Right atrium auricular region (tissue), 2 donors: ENCODE measurements at regions not wholly inside any gene's neighbourhood (a gene's known extent, or its start where the extent isn't known, plus 50 kb on each side); places are given as distances from the start of the nearest gene placed in this dataset.

ENCODE experiments used
- DNase-seq: peaks from one replicate; pipeline ENCODE4 v3.0.0-alpha.2; 2019; ENCODE audit warnings: low spot score
- H3K27ac ChIP-seq, 2 donors: fragments of 200-600 bp; sonication (generic); 1 replicate in 1 of 2; 2 replicates in 1 of 2; pipeline ENCODE4 v1.5.1; 2016 to 2019
- H3K27me3 ChIP-seq, 2 donors: fragments of 200-600 bp; sonication (generic); one replicate each; pipeline versions ENCODE4 v1.5.1 to v1.6.0; 2017 to 2019
- H3K36me3 ChIP-seq: fragments of 200-600 bp; sonication (generic); one replicate; pipeline ENCODE4 v1.5.1; 2016
- H3K4me1 ChIP-seq, 2 donors: fragments of 200-600 bp; sonication (generic); one replicate each; pipeline versions ENCODE4 v1.5.1 to v1.6.0; 2017 to 2019
- H3K4me3 ChIP-seq, 2 donors: fragments of 200-600 bp; sonication (generic); 1 replicate in 1 of 2; 2 replicates in 1 of 2; pipeline ENCODE4 v1.5.1; 2017 to 2019; ENCODE audit warnings: mild to moderate bottlenecking in 1 of 2, moderate library complexity in 1 of 2
- H3K9me3 ChIP-seq, 2 donors: fragments of 200-600 bp; sonication (generic); one replicate each; pipeline ENCODE4 v1.5.1; 2019
- TF ChIP-seq, protein P1 (sequence below), 2 donors: fragments of 200-600 bp; sonication (generic); IDR thresholded peaks; one replicate each; pipeline ENCODE4 v1.5.1; 2019; ENCODE audit warnings: antibody characterized with exemption in 2 of 2

DNA sequence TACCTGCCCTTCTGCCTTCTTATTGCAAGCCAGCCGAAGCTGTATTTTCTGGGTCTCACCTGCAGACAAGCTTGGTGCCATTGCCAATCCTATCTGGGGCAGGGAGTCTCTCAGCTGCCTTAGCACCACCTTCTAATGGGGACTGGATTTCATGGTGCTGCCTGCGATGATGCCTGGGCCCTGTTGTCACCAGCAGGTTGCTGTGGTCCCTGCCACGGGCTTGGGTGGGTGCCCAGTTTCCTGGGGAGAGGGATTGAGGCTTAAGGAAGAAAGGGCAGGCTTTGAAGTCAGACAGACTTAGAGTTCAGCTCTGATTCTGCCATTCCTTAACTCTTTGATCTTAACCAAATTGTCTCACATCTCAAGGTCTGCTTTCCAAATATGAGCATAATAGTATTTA, 87.4 kb upstream of the CD96 start:
- no peaks in the 10 kb centered on the region for H3K9me3 ChIP-seq
- TF ChIP-seq, protein P1, sequence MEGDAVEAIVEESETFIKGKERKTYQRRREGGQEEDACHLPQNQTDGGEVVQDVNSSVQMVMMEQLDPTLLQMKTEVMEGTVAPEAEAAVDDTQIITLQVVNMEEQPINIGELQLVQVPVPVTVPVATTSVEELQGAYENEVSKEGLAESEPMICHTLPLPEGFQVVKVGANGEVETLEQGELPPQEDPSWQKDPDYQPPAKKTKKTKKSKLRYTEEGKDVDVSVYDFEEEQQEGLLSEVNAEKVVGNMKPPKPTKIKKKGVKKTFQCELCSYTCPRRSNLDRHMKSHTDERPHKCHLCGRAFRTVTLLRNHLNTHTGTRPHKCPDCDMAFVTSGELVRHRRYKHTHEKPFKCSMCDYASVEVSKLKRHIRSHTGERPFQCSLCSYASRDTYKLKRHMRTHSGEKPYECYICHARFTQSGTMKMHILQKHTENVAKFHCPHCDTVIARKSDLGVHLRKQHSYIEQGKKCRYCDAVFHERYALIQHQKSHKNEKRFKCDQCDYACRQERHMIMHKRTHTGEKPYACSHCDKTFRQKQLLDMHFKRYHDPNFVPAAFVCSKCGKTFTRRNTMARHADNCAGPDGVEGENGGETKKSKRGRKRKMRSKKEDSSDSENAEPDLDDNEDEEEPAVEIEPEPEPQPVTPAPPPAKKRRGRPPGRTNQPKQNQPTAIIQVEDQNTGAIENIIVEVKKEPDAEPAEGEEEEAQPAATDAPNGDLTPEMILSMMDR (IDR thresholded peaks at IDR 0.05) = no peak
- DNase-seq = no peak
- no peaks in the 10 kb centered on the region for H3K36me3 ChIP-seq
- H3K4me3 ChIP-seq = no peak overlapping the region
- no peaks in the 10 kb centered on the region for H3K27me3 ChIP-seq
- no peaks in the 10 kb centered on the region for H3K4me1 ChIP-seq
- H3K27ac ChIP-seq = no peak overlapping the region

DNA sequence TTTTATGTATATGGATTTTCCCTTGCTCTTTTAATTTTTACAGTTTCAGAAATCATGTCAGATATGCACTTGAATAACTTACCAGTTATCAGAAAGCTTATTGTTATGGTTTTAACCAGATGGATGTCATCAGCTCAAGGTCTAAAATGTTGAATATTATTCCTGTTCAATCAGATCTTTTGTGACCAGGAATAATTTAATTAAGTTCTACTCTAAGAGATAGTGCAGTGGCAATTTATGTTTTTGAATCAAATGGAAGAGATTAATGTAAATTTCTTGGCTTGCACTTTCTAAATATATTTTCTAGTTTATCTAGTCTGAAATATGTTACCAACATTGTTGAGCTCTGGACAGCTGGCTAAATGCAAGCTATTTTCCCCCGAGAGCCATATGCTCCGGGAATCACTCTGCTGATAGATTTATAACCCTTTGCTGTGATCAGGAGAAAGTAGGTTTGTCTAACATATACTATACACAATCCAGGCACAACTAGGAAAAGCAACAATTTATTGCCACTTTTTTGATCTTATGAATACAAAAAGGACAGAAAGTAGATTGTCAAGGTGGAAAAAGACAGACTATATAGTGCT, 76.8 kb upstream of the CD96 start:
- Histone ChIP-seq H3K36me3 (no peaks in the 10 kb centered on the region), H3K27ac (no peak overlapping the region), H3K4me3 (no peak overlapping the region), H3K4me1 (no peaks in the 10 kb centered on the region), H3K27me3 (no peaks in the 10 kb centered on the region), H3K9me3 (peaks cover 0 to 3% of the 10 kb centered on the region in 2 donors)
- TF ChIP-seq, protein P1 (IDR thresholded peaks at IDR 0.05) = no peak
- DNase-seq = no peak

DNA sequence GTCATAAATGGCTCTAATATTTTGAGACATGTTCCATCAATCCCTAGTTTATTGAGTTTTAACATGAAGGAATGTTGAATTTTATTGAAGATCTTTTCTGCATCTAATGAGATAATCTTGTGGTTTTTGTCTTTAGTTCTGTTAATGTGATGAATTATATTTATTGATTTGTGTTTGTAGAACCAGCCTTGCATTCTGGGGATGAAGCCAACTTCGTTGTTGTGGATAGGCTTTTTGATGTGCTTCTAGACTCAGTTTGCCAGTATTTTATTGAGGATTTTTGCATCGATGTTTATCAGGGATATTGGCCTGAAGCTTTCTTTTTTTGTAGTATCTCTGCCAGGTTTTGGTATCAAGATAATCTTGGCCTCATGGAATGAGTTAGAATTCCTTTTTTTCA, 72.0 kb upstream of the CD96 start:
- DNase-seq = no peak
- no peak overlapping the region for H3K27ac ChIP-seq
- peaks cover 0 to 6% of the 10 kb centered on the region in 2 donors for H3K9me3 ChIP-seq
- TF ChIP-seq, protein P1 (IDR thresholded peaks at IDR 0.05) = no peak
- H3K4me1 ChIP-seq = no peaks in the 10 kb centered on the region
- no peaks in the 10 kb centered on the region for H3K36me3 ChIP-seq
- no peak overlapping the region for H3K4me3 ChIP-seq
- no peaks in the 10 kb centered on the region for H3K27me3 ChIP-seq

DNA sequence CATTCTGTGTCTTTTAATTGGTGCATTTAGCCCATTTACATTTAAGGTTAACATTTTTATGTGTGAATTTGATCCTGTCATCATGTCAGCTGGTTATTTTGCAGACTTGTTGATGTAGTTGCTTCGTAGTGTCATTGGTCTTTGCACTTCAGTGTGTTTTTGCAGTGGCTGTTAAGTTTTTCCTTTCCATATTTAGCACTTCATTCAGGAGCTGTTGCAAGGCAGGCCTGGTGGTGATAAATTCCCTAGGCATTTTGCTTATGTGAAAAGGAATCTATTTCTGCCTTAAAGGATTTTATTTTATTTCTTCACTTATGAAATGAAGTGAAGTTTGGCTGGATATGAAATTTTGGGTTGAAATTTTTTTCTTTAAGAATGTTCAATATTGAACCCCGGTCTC, 70.2 kb upstream of the CD96 start:
- Histone ChIP-seq H3K27me3 (no peaks in the 10 kb centered on the region), H3K9me3 (peaks cover 0 to 6% of the 10 kb centered on the region in 2 donors), H3K4me3 (no peak overlapping the region), H3K27ac (no peak overlapping the region), H3K36me3 (no peaks in the 10 kb centered on the region), H3K4me1 (no peaks in the 10 kb centered on the region)
- DNase-seq = no peak
- TF ChIP-seq, protein P1 (IDR thresholded peaks at IDR 0.05) = no peak

DNA sequence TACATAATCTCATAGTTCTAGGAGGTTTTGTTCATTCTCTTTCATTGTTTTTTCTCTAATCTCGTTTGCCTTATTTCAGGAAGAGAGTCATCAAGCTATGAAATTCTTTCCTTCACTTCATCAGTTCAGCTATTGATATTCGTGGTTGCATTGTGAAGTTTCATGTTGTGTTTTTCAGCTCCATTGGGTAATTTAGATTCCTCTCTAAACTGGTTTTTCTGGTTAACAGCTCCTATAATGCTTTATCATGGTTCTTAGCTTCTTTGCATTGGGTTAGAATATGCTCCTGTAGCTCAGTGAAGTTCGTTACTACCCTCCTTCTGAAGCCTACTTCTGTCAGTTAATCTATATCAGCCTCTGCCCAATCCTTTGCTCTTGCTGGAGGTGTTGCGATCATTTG, 69.4 kb upstream of the CD96 start:
- Histone ChIP-seq H3K27me3 (no peaks in the 10 kb centered on the region), H3K9me3 (peaks cover 0 to 6% of the 10 kb centered on the region in 2 donors), H3K27ac (no peak overlapping the region), H3K4me1 (no peaks in the 10 kb centered on the region), H3K4me3 (no peak overlapping the region), H3K36me3 (no peaks in the 10 kb centered on the region)
- no peak for DNase-seq
- TF ChIP-seq, protein P1 (IDR thresholded peaks at IDR 0.05) = no peak

DNA sequence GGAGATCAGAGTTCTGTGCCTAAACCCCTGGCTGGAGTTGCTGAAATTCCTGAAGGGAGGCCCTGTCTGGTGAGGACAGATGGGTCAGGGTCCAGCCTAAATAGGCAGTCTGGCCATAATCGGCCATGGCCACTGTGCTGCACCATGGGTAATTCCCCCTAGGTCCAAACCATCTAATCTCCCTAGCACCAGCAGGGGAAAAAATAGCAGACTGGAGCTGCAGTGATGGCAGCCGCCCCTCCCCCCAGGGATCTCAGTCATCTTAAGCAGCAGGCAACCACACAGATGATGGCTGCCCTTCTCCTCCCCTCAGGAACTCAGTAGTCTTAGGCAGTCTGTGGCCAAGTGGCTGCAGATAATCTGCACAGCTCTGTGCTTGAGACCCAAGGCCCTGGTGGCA, 68.4 kb upstream of the CD96 start:
- TF ChIP-seq, protein P1 (IDR thresholded peaks at IDR 0.05) = no peak
- no peaks in the 10 kb centered on the region for H3K4me1 ChIP-seq

More for the DNA sequence above, 68.4 kb upstream of the CD96 start:
- Histone ChIP-seq H3K9me3 (peaks cover 0 to 4% of the 10 kb centered on the region in 2 donors), H3K27me3 (no peaks in the 10 kb centered on the region), H3K4me3 (no peak overlapping the region), H3K27ac (no peak overlapping the region), H3K36me3 (no peaks in the 10 kb centered on the region)
- DNase-seq = no peak
